HCT116 (cell line): ENCODE measurements at regions not wholly inside any gene's neighbourhood (a gene's known extent, or its start where the extent isn't known, plus 50 kb on each side); places are given as distances from the start of the nearest gene placed in this dataset.

Experiments used
- ATAC-seq: fragments of 200-7000 bp; cut with Tn5 transposase; 2 replicates; pipeline ENCODE4 v1.9.1; 2020; ENCODE audit warnings: mild to moderate bottlenecking, moderate library complexity
- BruUV-seq: library from RNA; stranded (reverse); fragments of 400-500 nt; replicated peaks from 2 replicates; lab custom pipeline; 2021; lab: Mats Ljungman, UMichigan
- CTCF ChIA-PET: fragments of 300-600 bp; sonication (Branson Sonifier 250); formaldehyde crosslinking; loops from one replicate; lab custom pipeline; 2021; ENCODE audit warnings: antibody characterized with exemption; lab: Charles Lee
- POLR2A ChIA-PET: fragments of 300-600, 350-600 bp; sonication (Branson Sonifier 250); formaldehyde crosslinking; loops from one replicate; lab custom pipeline; 2021; ENCODE audit warnings: antibody characterized with exemption; lab: Charles Lee
- RAD21 ChIA-PET, 2 experiments: fragments of 300-600 bp; sonication (Branson Sonifier 250); formaldehyde crosslinking; loops; one replicate each; lab custom pipeline; 2023; ENCODE audit warnings: low total read pairs in 2 of 2; ENCODE audit not compliant: uncharacterized antibody in 2 of 2, unreplicated experiment in 2 of 2, low non-redundant PET in 1 of 2; lab: Charles Lee
- DNase-seq: peaks from one replicate; pipeline ENCODE4 v3.0.0-alpha.2; 2010; ENCODE audit warnings: low read depth, low spot score
- H2AFZ ChIP-seq: fragments of 200-600 bp; shearing (Covaris generic), sonication (generic); 2 replicates; pipeline ENCODE4 v1.6.1; 2017; ENCODE audit warnings: low read depth, mixed run types, mixed read lengths, antibody characterized with exemption, low read length; ENCODE audit not compliant: poor library complexity, severe bottlenecking
- H3K27ac ChIP-seq: 2 replicates; pipeline ENCODE4 v1.5.1; 2012; ENCODE audit warnings: low read depth, low read length
- H3K27me3 ChIP-seq: fragments of 200-600 bp; sonication (generic); 2 replicates; pipeline ENCODE4 v1.6.1; 2016; ENCODE audit warnings: mixed run types, low read length, mixed read lengths; ENCODE audit not compliant: insufficient read depth
- H3K36me3 ChIP-seq, 2 experiments: fragments of 200-500 bp in 1 of 2; fragments of 200-600 bp in 1 of 2; sonication (Bioruptor generic) in 1 of 2; sonication (generic) in 1 of 2; 2 replicates each; pipeline versions ENCODE4 v1.5.1 to v1.6.1; 2014 to 2016; ENCODE audit warnings: low read length in 2 of 2, inconsistent platforms in 1 of 2, mixed read lengths in 1 of 2, mixed run types in 1 of 2; ENCODE audit not compliant: insufficient read depth in 2 of 2, control insufficient read depth in 1 of 2
- H3K4me1 ChIP-seq, 2 experiments: fragments of 200-600 bp in 1 of 2; sonication (generic) in 1 of 2; 2 replicates each; pipeline versions ENCODE4 v1.5.1 to v1.6.1; 2012 to 2017; ENCODE audit warnings: low read length in 2 of 2, inconsistent platforms in 1 of 2, mild to moderate bottlenecking in 1 of 2, mixed read lengths in 1 of 2, mixed run types in 1 of 2, moderate library complexity in 1 of 2; ENCODE audit not compliant: insufficient read depth in 2 of 2, control insufficient read depth in 1 of 2
- H3K4me2 ChIP-seq: fragments of 200-600 bp; sonication (generic); 2 replicates; pipeline ENCODE4 v1.6.1; 2017; ENCODE audit warnings: mixed run types, low read length, mixed read lengths
- H3K4me3 ChIP-seq, 2 experiments: fragments of 200-600 bp in 1 of 2; sonication (generic) in 1 of 2; replicated peaks in 1 of 2; 2 replicates each; pipeline ENCODE4 v1.5.1; 2011 to 2016; ENCODE audit warnings: low read length in 2 of 2, control low read depth in 1 of 2, low read depth in 1 of 2, mild to moderate bottlenecking in 1 of 2, mixed read lengths in 1 of 2, mixed run types in 1 of 2
- H3K79me2 ChIP-seq: fragments of 200-600 bp; sonication (generic); 2 replicates; pipeline ENCODE4 v1.6.1; 2017; ENCODE audit warnings: mild to moderate bottlenecking, mixed run types, low read length, moderate library complexity, mixed read lengths; ENCODE audit not compliant: insufficient read depth
- H3K9ac ChIP-seq: fragments of 200-600 bp; sonication (generic); 2 replicates; pipeline ENCODE4 v1.6.1; 2016; ENCODE audit warnings: low read length, mixed read lengths
- H3K9me2 ChIP-seq: fragments of 200-600 bp; sonication (generic), shearing (Covaris generic); 2 replicates; pipeline ENCODE4 v1.6.1; 2017; ENCODE audit warnings: mixed run types, mild to moderate bottlenecking, moderate library complexity; ENCODE audit not compliant: insufficient read depth
- H3K9me3 ChIP-seq, 2 experiments: fragments of 200-500 bp in 1 of 2; fragments of 200-600 bp in 1 of 2; sonication (Bioruptor generic) in 1 of 2; sonication (generic) in 1 of 2; 2 replicates each; pipeline ENCODE4 v1.6.1; 2014 to 2017; ENCODE audit warnings: low read length in 2 of 2, mixed read lengths in 2 of 2, inconsistent platforms in 1 of 2, low read depth in 1 of 2, mild to moderate bottlenecking in 1 of 2, mixed run types in 1 of 2, moderate library complexity in 1 of 2; ENCODE audit not compliant: control insufficient read depth in 1 of 2, insufficient read depth in 1 of 2
- H4K20me1 ChIP-seq: fragments of 200-600 bp; sonication (generic), shearing (Covaris generic); 2 replicates; pipeline ENCODE4 v1.6.1; 2017; ENCODE audit warnings: mixed run types, mild to moderate bottlenecking, moderate library complexity; ENCODE audit not compliant: insufficient read depth
- CBX3 ChIP-seq: IDR thresholded peaks from 2 replicates; pipeline ENCODE4 v1.6.1; 2012; ENCODE audit warnings: low read depth
- EGR1 ChIP-seq: IDR thresholded peaks from 2 replicates; pipeline ENCODE4 v1.6.1; 2012; ENCODE audit warnings: low read depth
- EZH2 ChIP-seq: fragments of 200-600 bp; sonication (generic); IDR thresholded peaks from 2 replicates; pipeline ENCODE4 v1.6.1; 2017; ENCODE audit warnings: antibody characterized with exemption, mixed run types
- FOSL1 ChIP-seq: IDR thresholded peaks from 2 replicates; pipeline ENCODE4 v1.6.1; 2012; ENCODE audit warnings: low read depth
- POLR2A ChIP-seq: IDR thresholded peaks from 2 replicates; pipeline ENCODE4 v1.7.0; 2011; ENCODE audit warnings: borderline replicate concordance; ENCODE audit not compliant: insufficient read depth, insufficient read length; ENCODE audit errors: extremely low read depth
- POLR2AphosphoS5 ChIP-seq: IDR thresholded peaks from 2 replicates; pipeline ENCODE4 v1.6.1; 2011; ENCODE audit warnings: mild to moderate bottlenecking, low read depth, low read length, moderate library complexity
- SIN3A ChIP-seq: IDR thresholded peaks from 2 replicates; pipeline ENCODE4 v1.6.1; 2012; ENCODE audit warnings: low read depth
- SP1 ChIP-seq: IDR thresholded peaks from 2 replicates; pipeline ENCODE4 v1.6.1; 2012; ENCODE audit warnings: low read depth
- TCF7L2 ChIP-seq: IDR thresholded peaks from 2 replicates; pipeline ENCODE4 v1.7.0; 2011; ENCODE audit warnings: borderline replicate concordance, inconsistent platforms; ENCODE audit not compliant: insufficient read depth, insufficient read length; ENCODE audit errors: extremely low read depth
- intact Hi-C: fragments of 100-400 bp; cut with micrococcal nuclease; formaldehyde crosslinking; loops from 2 replicates; pipeline ENCODE4 v1.10.0; 2022
- TF ChIP-seq, protein P1 (sequence below): IDR thresholded peaks from 2 replicates; pipeline ENCODE4 v1.6.1; 2012; ENCODE audit warnings: low read depth

DNA sequence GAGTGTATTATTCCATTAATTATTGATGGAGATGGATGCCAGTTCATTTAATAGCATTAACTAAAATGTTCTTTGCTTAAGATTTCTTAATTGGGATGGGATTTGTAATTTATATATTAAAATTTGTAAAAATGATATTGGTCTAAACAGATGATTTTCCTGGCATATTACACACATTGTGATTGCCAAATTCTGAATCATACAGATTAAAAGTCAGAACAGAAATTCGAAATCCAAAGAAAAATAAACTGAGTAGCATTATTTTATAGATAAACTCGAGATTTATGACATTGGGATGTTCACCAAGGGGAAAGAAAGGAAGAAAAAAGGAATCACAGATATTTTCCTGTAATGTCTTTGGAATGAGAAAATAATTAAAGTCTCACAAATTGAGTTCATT lies 481.1 kb downstream of the CCER1 start:
- Histone ChIP-seq H2AFZ (no peak overlapping the region), H3K79me2 (no peaks in the 10 kb centered on the region), H3K4me3 (no peak overlapping the region), H3K27ac (no peak overlapping the region), H3K36me3 (no peaks in the 10 kb centered on the region), H4K20me1 (no peaks in the 10 kb centered on the region), H3K9ac (no peak overlapping the region), H3K4me2 (no peak overlapping the region), H3K9me3 (no peaks in the 10 kb centered on the region), H3K9me2 (no peaks in the 10 kb centered on the region), H3K27me3 (no peaks in the 10 kb centered on the region), H3K4me1 (no peaks in the 10 kb centered on the region)
- ChIA-PET RAD21 (no interaction called here), POLR2A (interaction anchor here (1.0 kb wide), 1 partner anchor 30 kb away, joined by 3 read pairs; no protein-coding TSS in a partner anchor), CTCF (no interaction called here)
- no peak for TF ChIP-seq EGR1
- no peak for TF ChIP-seq SP1
- TF ChIP-seq FOSL1, result no peak
- no peak for TF ChIP-seq POLR2A
- no peak for TF ChIP-seq CBX3
- TF ChIP-seq, protein P1, sequence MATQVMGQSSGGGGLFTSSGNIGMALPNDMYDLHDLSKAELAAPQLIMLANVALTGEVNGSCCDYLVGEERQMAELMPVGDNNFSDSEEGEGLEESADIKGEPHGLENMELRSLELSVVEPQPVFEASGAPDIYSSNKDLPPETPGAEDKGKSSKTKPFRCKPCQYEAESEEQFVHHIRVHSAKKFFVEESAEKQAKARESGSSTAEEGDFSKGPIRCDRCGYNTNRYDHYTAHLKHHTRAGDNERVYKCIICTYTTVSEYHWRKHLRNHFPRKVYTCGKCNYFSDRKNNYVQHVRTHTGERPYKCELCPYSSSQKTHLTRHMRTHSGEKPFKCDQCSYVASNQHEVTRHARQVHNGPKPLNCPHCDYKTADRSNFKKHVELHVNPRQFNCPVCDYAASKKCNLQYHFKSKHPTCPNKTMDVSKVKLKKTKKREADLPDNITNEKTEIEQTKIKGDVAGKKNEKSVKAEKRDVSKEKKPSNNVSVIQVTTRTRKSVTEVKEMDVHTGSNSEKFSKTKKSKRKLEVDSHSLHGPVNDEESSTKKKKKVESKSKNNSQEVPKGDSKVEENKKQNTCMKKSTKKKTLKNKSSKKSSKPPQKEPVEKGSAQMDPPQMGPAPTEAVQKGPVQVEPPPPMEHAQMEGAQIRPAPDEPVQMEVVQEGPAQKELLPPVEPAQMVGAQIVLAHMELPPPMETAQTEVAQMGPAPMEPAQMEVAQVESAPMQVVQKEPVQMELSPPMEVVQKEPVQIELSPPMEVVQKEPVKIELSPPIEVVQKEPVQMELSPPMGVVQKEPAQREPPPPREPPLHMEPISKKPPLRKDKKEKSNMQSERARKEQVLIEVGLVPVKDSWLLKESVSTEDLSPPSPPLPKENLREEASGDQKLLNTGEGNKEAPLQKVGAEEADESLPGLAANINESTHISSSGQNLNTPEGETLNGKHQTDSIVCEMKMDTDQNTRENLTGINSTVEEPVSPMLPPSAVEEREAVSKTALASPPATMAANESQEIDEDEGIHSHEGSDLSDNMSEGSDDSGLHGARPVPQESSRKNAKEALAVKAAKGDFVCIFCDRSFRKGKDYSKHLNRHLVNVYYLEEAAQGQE, result no peak
- no peak for TF ChIP-seq EZH2
- no peak for TF ChIP-seq TCF7L2
- TF ChIP-seq SIN3A, result no peak
- TF ChIP-seq POLR2AphosphoS5, result no peak
- intact Hi-C loops, result no loop called here
- ATAC-seq (no peak), DNase-seq (no peak)
- BruUV-seq, result no TSS peak
